HG03175 (cell line): ENCODE measurements at regions not wholly inside any gene's neighbourhood (a gene's known extent, or its start where the extent isn't known, plus 50 kb on each side); places are given as distances from the start of the nearest gene placed in this dataset.
"Not testable (repeated sequence)": the region's sequence is repeated elsewhere in the genome, so short reads cannot be mapped to it uniquely, and the experiment has no call there.

ENCODE experiments used
- ATAC-seq: cut with Tn5 transposase; IDR thresholded peaks from one replicate; pipeline ENCODE4 v1.9.1; 2021; ENCODE audit warnings: mild to moderate bottlenecking, moderate library complexity; ENCODE audit not compliant: unreplicated experiment

GRCh38 chr2:83221258-83221657 is 1237.8 kb downstream of the SUCLG1 start:
- no peak for ATAC-seq

- ATAC-seq: no peak
Observed at GRCh38 chr2:83217854-83218253, 1241.2 kb downstream of the SUCLG1 start.

DNA sequence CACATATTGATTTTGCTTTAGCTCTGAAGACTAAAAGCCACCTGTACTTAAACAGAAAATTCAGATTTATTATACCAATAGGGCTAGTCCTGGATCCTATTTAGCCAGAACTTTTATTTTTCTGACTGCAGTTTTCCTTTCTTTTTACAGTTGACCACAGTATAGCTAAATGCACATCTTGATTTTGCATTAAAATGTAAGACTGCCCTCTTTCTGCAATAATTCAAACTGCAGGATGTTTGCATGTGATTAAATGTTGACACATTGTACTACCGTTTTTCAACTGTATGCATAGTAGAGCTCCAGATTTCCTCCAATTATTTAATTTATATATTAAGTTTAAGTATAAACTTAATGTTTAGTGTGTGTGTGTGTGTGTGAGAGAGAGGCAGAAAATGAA is 1262.9 kb downstream of the SUCLG1 start:
- no peak for ATAC-seq

- ATAC-seq: no peak
Observed at GRCh38 chr2:83191316-83191715, 1267.8 kb downstream of the SUCLG1 start.

DNA sequence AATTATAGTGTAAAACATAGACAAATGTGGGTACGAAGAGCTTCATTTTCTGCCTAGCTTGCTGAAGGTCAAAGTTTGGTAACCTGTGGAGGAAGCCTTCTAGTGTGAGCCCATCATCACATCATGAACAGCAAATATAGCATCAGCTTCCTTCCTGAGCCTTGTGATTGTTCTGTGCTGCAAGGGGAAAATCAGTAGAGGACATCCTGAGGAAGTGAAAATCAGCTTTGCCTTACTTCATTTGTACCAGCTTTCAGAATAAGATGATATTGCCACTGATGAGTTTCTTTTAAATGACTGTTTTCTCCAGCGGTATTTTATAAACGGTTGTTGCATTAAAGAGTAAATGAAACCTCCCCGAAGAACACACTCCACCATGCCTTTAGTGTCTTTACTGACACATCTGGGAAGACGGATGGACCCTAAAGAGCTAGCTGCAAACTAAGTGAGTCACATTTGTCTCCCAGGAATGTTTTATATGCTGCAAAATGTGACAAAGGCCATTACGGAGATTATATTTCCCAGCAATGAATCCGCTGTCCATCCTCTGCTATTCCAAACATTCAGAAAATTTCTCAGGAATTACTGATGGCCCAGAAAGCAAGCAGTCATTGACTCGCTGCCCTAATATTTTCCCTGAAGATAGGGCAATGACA is 1272.8 kb downstream of the SUCLG1 start:
- ATAC-seq: no peak

- not testable (repeated sequence) for ATAC-seq
Observed at GRCh38 chr2:83180862-83181530, 1278.1 kb downstream of the SUCLG1 start.

DNA sequence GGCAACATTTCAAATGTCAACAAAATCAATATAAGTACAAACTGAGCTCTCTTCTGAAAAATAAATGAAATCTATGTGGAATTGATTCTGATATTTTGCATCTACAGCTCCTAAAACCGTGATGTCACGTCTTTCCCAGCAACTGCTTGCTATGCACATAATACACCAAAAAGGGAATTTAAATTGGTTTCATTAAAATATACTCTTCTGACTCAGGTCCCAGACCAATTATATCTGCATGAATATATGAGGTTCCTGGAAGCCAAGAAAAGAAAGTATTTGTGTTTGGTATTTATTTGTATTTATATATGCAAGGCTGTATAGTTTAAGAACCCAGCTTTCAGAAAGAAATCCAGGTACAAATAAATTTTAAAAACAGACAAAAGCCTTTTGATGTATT is 1282.5 kb downstream of the SUCLG1 start:
- no peak for ATAC-seq

- no peak for ATAC-seq
Observed at GRCh38 chr2:83172841-83173240, 1286.2 kb downstream of the SUCLG1 start.

DNA sequence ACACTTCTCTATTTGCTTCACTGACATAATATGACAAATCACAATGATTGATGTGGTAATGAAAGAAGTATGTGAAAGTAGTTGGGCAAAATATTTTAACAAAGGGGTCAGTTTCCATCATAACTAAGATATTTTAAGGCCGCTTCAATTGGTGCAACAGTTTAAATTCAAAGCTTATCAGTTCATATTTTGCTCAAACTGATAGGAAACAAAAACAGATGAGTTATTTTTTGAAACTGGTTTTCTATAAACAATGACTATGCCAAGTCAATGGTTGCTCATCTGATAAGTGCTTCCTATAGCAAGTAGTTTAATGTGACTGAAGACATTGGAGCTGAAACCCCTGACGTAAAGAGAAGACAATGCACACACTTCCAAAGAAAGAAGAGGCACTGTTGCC is 1290.7 kb downstream of the SUCLG1 start:
- no peak for ATAC-seq

DNA sequence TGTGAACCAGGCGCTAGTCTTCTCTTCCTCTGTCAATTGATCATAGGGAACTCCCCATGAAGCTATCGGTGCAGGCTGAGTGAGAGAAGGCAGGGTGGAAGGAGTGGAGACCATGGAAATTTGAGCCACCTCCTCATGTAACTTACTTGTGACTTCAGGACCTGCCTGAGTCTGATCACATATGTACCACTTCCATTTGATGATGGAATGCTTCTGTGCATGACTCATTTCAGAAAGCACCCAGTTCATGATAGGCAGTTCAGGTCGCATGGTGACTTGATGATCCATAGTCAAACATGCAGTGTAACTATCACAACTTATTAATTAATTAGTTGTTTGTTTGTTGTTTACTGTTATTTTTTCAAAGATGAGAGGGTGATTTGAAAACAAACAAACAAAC is 1296.7 kb downstream of the SUCLG1 start:
- no peak for ATAC-seq

DNA sequence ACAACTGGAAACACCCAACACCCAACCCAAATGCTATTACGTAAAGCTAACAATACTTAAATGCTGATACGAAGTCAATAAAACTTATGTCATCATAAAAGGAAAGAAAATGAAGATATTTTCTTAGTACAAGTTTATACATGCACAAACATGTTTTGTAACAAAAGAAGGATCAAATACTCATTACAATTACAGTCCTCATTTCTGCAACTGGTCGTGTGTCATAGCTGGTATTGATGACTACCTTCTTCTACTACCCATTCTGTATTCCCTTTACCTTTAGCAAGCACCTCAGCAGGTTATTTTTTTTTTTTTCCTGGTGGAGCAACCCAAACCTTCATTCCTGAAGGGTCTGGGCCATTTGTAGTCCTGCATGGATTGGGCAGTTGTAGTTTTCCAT is 1298.5 kb downstream of the SUCLG1 start:
- ATAC-seq: no peak

GRCh38 chr2:83155826-83156225 is 1303.3 kb downstream of the SUCLG1 start:
- no peak for ATAC-seq

DNA sequence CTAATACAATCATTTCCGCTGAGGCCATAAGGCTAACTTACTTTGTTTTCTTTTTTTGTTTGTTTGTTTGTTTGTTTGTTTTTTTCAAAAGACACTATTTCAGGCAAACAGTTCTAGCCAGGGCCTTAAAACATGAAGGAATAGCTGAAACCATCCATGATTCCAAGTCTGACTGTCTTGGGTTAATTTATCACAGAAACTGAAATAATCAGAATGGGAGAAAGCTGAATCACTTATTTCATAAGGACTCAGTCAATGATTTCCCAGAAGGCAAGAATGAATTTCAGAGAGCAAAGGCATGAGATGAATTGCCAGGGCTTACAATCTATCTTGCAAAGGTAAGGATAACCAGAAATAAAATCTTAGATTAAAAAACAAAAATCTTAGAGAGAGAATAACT is 1315.1 kb downstream of the SUCLG1 start:
- ATAC-seq: no peak

GRCh38 chr2:83142934-83143333 is 1316.1 kb downstream of the SUCLG1 start:
- ATAC-seq: no peak

DNA sequence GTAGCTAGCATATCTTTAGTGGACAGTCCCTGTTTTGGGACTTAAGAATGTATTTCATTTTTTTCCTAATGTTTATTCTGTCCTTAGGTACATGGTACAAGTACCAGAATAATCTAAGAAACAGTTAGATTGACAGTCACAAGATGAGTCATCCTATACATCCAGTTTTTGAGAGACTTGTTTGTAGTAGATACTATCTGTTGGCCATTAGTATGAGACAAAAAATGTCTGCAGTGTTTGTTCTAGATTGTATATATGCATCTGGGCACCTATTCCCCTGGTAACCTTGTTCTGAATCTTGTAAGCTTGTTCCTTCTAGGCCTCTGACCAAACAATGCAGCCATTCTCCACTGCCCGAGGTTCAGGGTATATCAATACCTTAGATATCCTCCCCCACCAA is 1343.5 kb downstream of the SUCLG1 start:
- no peak for ATAC-seq

GRCh38 chr2:83115155-83115554 is 1343.9 kb downstream of the SUCLG1 start:
- no peak for ATAC-seq

DNA sequence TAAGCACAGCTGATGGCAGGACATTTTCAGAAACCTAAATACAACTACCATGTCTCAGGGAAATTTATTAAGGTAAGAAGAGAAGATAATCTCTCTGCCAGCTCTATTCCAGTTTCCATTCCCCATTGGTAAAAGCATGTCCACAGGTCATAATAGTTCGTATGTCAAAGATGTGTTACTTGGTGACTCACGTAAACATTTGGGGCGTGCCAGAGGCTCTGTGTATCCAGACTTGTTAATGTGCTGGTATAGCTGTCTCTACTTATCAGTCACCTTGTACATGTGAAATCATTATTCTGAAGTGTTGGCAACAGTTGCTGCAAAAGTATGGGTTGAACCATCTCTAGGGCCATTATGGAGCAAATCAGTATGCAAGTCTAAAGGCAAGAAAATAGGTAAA is 1345.1 kb downstream of the SUCLG1 start:
- no peak for ATAC-seq

DNA sequence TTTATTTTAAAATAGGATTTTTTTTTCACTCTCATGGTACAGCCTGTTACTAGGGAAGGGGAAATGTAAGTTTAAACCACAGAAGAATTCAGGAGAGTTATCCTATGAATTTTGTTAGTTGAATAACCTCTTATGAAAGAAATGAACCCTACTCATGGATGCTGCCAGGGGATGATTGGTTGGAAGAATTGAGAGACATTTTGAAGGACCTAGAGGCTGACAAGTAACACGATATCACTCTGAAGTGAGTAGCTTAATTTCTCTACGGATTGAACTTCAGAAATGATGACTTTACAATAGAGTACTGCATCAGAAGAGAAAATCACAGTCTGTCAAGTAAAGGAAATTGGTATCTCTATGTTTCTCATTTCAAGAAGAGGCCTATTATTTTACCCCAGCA is 1346.2 kb downstream of the SUCLG1 start:
- ATAC-seq: no peak

- ATAC-seq: no peak
Observed at GRCh38 chr2:83109284-83109683, 1349.8 kb downstream of the SUCLG1 start.

DNA sequence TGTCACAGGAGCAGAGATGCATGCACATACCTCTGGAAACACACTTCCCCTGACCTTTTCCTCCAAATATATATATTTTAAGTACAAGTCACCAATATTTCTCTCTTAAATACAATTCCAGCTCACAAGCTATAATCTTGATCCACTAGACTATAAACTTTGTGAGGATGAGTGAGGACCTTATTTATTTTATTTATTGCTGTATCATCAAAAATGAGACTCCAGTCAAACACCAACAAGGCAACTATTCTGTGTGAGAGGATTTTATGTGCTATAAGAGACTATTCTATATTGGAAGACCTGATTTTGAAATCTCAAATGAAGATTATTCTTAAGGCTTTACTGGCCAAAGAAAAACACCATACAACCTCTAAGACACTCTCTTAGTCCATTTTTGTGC is 1352.2 kb downstream of the SUCLG1 start:
- no peak for ATAC-seq

- ATAC-seq: no peak
Observed at GRCh38 chr2:83104202-83104601, 1354.9 kb downstream of the SUCLG1 start.

DNA sequence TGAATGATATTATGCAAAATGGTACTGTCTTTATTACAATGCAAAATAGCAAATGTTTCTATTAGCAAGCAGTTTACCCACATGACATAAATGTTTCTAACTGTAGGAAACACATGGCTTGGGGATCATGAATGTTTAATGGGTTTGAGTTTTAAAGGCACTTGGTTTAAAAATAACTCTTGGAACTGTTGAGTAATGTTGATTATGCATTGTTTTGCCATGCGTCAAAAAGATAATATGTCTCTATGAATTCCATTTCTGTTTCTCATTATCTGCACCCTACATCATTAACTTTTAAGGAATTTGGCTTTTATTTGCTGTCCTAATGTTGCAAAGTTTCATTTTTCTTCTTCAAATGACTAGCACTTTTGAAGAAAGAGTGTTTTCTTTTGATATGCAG is 1355.5 kb downstream of the SUCLG1 start:
- no peak for ATAC-seq

DNA sequence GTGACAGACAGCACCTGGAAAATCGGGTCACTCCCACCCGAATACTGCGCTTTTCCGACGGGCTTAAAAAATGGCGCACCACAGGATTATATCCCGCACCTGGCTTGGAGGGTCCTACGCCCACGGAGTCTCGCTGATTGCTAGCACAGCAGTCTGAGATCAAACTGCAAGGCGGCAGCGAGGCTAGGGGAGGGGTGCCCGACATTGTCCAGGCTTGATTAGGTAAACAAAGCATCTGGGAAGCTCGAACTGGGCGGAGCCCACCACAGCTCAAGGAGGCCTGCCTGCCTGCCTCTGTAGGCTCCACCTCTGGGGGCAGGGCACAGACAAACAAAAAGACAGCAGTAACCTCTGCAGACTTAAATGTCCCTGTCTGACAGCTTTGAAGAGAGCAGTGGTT is 1370.0 kb downstream of the SUCLG1 start:
- ATAC-seq: not testable (repeated sequence)
